ENCODE measurements at regions not wholly inside any gene's neighbourhood (a gene's known extent, or its start where the extent isn't known, plus 50 kb on each side); places are given as distances from the start of the nearest gene placed in this dataset.

DNA sequence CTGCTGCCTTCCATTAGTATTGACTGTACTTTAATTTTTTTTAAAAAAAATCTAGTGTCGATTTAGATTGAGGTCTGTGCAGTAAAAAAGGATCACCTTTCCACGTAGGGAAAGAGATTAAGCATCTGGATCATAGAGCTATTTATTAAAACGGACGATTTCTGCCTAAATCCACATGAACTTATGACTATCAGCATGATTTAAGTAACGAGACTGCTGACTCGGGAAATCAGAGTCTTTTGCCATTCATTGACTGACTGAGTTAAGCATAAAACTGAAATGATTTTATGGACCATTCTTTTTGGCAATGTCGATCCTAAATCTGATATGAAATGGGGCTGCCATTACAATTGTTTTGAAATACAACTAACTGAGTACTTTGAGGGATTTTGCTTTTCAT, 261.7 kb downstream of the SAMD5 start:
- Histone ChIP-seq H3K9me3 (ENCODE audit: control insufficient read depth in 2 of 3, low read length in 3 of 3) (no peaks in the 10 kb centered on the region), H3K27me3 (ENCODE audit: control insufficient read depth in 2 of 2, insufficient read depth in 2 of 2, low read length in 2 of 2) (no peaks in the 10 kb centered on the region), H3K36me3 (ENCODE audit: control insufficient read depth in 2 of 3, insufficient read depth in 3 of 3, low read length in 3 of 3) (no peaks in the 10 kb centered on the region), H3K27ac (ENCODE audit: low read depth, low read length) (no peak overlapping the region), H3K4me1 (ENCODE audit: control insufficient read depth in 2 of 2, insufficient read depth in 2 of 2, low read length in 2 of 2) (no peaks in the 10 kb centered on the region), H3K4me3 (ENCODE audit: low read length) (no peak overlapping the region)
- ATAC-seq (no peak), DNase-seq (no peak)
- Mint-ChIP-seq H3K27ac (no peak overlapping the region), H3K4me1 (no peaks in the 10 kb centered on the region), H3K4me3 (no peak overlapping the region), H3K9me3 (peaks cover 0 to 4% (median 0%) of the 10 kb centered on the region in 11 donors), H3K36me3 (no peaks in the 10 kb centered on the region), H3K27me3 (no peaks in the 10 kb centered on the region)
- CTCF ChIA-PET = interaction anchor here (0.7 kb wide), 1 partner anchor 418 kb away, joined by 3 read pairs; no protein-coding TSS in a partner anchor
- POLR2A ChIA-PET = interaction anchor here (0.7 kb wide), 1 partner anchor 11 kb away, joined by 3 read pairs; no protein-coding TSS in a partner anchor
- intact Hi-C loops (cut with micrococcal nuclease) = no loop called here

DNA sequence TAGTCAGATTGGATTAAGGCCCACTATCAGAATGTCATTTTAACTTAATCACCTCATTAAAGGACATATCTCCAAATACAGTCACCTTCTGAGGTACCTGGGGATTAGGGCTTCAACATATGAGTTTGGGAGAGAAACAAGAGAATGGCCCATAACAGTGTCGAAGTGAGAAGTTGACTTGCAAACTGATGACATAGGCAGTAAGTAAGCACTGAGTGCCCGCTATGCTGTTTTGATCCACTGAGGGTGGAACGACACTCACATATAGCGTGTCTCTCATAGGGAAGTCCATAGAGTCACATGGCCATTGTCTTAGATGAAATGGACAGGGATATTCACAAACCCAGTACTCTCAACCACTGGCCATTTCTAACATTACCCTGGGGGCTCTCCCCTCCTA, 264.2 kb downstream of the SAMD5 start:
- H3K4me3 ChIP-seq (ENCODE audit: low read length) = no peak overlapping the region
- ATAC-seq (no peak), DNase-seq (no peak)
- Mint-ChIP-seq H3K36me3 (no peaks in the 10 kb centered on the region), H3K27ac (no peak overlapping the region), H3K9me3 (peaks cover 0 to 3% (median 0%) of the 10 kb centered on the region in 11 donors), H3K27me3 (no peaks in the 10 kb centered on the region), H3K4me3 (no peak overlapping the region), H3K4me1 (no peaks in the 10 kb centered on the region)
- no peaks in the 10 kb centered on the region for H3K27me3 ChIP-seq (ENCODE audit: control insufficient read depth in 2 of 2, insufficient read depth in 2 of 2, low read length in 2 of 2)
- no peaks in the 10 kb centered on the region for H3K4me1 ChIP-seq (ENCODE audit: control insufficient read depth in 2 of 2, insufficient read depth in 2 of 2, low read length in 2 of 2)
- ChIA-PET POLR2A (no interaction called here), CTCF (interaction anchor here (1.3 kb wide), 1 partner anchor 13 kb away, joined by 3 read pairs; no protein-coding TSS in a partner anchor)
- intact Hi-C loops (cut with micrococcal nuclease) = no loop called here
- no peak overlapping the region for H3K27ac ChIP-seq (ENCODE audit: low read depth, low read length)
- H3K36me3 ChIP-seq (ENCODE audit: control insufficient read depth in 2 of 3, insufficient read depth in 3 of 3, low read length in 3 of 3) = no peaks in the 10 kb centered on the region
- H3K9me3 ChIP-seq (ENCODE audit: control insufficient read depth in 2 of 3, low read length in 3 of 3) = no peaks in the 10 kb centered on the region

DNA sequence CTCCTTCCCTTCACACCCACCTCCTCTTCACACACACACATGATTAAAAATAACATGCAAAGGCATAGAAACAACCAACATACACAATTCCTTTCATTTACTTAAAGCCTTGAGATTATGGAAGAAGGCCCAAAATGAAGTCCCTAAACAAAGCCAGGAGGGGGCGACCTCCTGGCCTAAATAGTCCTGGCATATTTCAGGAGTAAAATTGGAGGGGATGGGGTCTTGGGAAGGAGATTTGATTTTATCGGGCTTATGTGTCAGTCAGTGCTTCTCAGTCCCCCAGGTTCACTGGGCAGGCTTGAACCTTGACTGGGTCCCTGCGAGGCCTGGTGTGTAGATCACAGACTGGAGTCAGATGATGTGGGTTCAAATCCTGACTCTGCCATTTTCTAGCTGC, 266.4 kb downstream of the SAMD5 start:
- H3K4me3 Mint-ChIP-seq = no peak overlapping the region
- DNase-seq (no peak), ATAC-seq (no peak)
- H3K9me3 ChIP-seq (ENCODE audit: control insufficient read depth in 2 of 3, low read length in 3 of 3) = no peaks in the 10 kb centered on the region
- H3K27ac ChIP-seq (ENCODE audit: low read depth, low read length) = no peak overlapping the region
- H3K4me1 ChIP-seq (ENCODE audit: control insufficient read depth in 2 of 2, insufficient read depth in 2 of 2, low read length in 2 of 2) = no peaks in the 10 kb centered on the region
- H3K36me3 ChIP-seq (ENCODE audit: control insufficient read depth in 2 of 3, insufficient read depth in 3 of 3, low read length in 3 of 3) = no peaks in the 10 kb centered on the region
- H3K36me3 Mint-ChIP-seq = no peaks in the 10 kb centered on the region
- H3K9me3 Mint-ChIP-seq = peaks cover 0 to 6% (median 0%) of the 10 kb centered on the region in 11 donors
- no peak overlapping the region for H3K27ac Mint-ChIP-seq
- H3K27me3 ChIP-seq (ENCODE audit: control insufficient read depth in 2 of 2, insufficient read depth in 2 of 2, low read length in 2 of 2) = no peaks in the 10 kb centered on the region
- no peak overlapping the region for H3K4me3 ChIP-seq (ENCODE audit: low read length)
- POLR2A ChIA-PET = no interaction called here
- H3K4me1 Mint-ChIP-seq = no peaks in the 10 kb centered on the region
- CTCF ChIA-PET = no interaction called here
- intact Hi-C loops (cut with micrococcal nuclease) = no loop called here
- no peaks in the 10 kb centered on the region for H3K27me3 Mint-ChIP-seq

DNA sequence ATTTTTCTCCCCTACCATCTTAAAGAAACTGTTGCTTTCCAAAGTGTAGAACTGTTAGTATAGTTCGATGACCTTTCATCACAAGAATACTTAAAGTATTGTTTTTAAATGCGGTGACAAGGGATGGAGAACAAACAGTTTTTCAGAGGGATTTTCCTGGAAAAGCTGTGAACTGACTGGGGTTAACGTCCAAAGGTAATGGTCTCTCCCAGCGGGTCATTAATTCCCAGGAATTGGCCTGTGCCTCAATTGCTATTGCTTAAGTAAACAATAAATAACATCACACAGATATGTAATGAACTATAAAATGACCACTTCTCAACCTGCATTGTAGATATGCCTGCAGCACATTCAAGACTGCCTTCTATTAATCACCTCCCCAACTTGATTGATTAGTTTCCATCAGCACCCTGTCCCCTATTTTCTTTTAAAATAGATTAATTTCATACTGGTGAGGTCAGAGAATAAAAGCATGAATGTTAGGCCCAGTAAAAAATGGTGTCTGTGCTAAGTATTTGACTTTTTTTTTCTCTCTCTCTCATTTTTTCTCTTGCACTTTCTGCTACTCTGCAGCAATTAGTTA, 268.2 kb downstream of the SAMD5 start:
- ChIA-PET POLR2A (no interaction called here), CTCF (no interaction called here)
- Mint-ChIP-seq H3K4me1 (no peaks in the 10 kb centered on the region), H3K27ac (no peak overlapping the region), H3K36me3 (no peaks in the 10 kb centered on the region), H3K9me3 (peaks cover 0 to 6% (median 0%) of the 10 kb centered on the region in 11 donors), H3K27me3 (no peaks in the 10 kb centered on the region), H3K4me3 (no peak overlapping the region)
- Histone ChIP-seq H3K4me1 (ENCODE audit: control insufficient read depth in 2 of 2, insufficient read depth in 2 of 2, low read length in 2 of 2) (no peaks in the 10 kb centered on the region), H3K27ac (ENCODE audit: low read depth, low read length) (no peak overlapping the region), H3K4me3 (ENCODE audit: low read length) (no peak overlapping the region), H3K9me3 (ENCODE audit: control insufficient read depth in 2 of 3, low read length in 3 of 3) (no peaks in the 10 kb centered on the region), H3K36me3 (ENCODE audit: control insufficient read depth in 2 of 3, insufficient read depth in 3 of 3, low read length in 3 of 3) (no peaks in the 10 kb centered on the region), H3K27me3 (ENCODE audit: control insufficient read depth in 2 of 2, insufficient read depth in 2 of 2, low read length in 2 of 2) (no peaks in the 10 kb centered on the region)
- ATAC-seq (no peak), DNase-seq (no peak)
- intact Hi-C loops (cut with micrococcal nuclease) = no loop called here

DNA sequence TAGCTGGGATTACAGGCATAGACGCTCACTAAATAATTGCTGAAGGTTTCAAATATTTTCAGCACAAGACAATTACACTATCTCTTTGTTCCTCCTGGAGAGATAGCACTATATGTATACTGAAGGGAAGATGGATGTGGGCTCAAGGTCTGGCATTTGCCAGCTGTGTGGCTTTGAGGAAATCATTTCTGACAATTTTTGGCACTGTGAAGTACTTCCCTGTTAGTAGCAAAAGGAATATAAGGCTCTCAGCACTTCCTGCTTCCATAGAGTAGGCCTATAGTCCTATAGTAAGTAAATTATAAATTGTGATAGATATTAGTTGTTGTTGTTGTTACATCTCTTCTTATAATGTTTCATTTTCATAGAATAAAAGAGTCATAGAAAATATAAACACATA, 271.1 kb downstream of the SAMD5 start:
- ATAC-seq (no peak), DNase-seq (no peak)
- Mint-ChIP-seq H3K9me3 (peaks cover 0 to 8% (median 0%) of the 10 kb centered on the region in 11 donors), H3K27me3 (no peaks in the 10 kb centered on the region), H3K4me3 (no peak overlapping the region), H3K4me1 (no peaks in the 10 kb centered on the region), H3K36me3 (no peaks in the 10 kb centered on the region), H3K27ac (no peak overlapping the region)
- Histone ChIP-seq H3K9me3 (ENCODE audit: control insufficient read depth in 2 of 3, low read length in 3 of 3) (no peaks in the 10 kb centered on the region), H3K4me3 (ENCODE audit: low read length) (no peak overlapping the region), H3K4me1 (ENCODE audit: control insufficient read depth in 2 of 2, insufficient read depth in 2 of 2, low read length in 2 of 2) (no peaks in the 10 kb centered on the region), H3K36me3 (ENCODE audit: control insufficient read depth in 2 of 3, insufficient read depth in 3 of 3, low read length in 3 of 3) (no peaks in the 10 kb centered on the region), H3K27ac (ENCODE audit: low read depth, low read length) (no peak overlapping the region), H3K27me3 (ENCODE audit: control insufficient read depth in 2 of 2, insufficient read depth in 2 of 2, low read length in 2 of 2) (no peaks in the 10 kb centered on the region)
- intact Hi-C loops (cut with micrococcal nuclease) = no loop called here
- ChIA-PET POLR2A (no interaction called here), CTCF (no interaction called here)

DNA sequence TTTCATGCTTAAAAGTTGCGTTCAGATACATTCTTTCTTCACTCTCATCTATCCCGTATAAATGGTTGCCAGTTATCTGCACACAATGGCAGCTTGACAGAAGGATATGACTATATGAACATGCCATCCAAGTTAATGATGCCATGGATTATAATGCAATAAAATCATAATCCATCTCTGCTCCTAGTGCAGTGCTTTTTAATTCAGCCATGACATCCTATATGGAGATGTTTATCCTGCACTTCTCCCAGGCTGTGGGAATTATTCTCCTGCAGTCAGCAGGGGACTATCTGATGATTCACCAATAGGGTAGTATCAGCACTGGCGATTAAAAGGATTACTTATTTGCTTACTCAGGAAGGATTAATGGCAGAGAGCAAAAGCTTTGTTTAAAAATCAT, 273.8 kb downstream of the SAMD5 start:
- POLR2A ChIA-PET = no interaction called here
- Mint-ChIP-seq H3K9me3 (peaks cover 0 to 8% (median 0%) of the 10 kb centered on the region in 11 donors), H3K4me3 (no peak overlapping the region), H3K27ac (no peak overlapping the region), H3K36me3 (no peaks in the 10 kb centered on the region), H3K27me3 (no peaks in the 10 kb centered on the region), H3K4me1 (no peaks in the 10 kb centered on the region)
- no peak overlapping the region for H3K27ac ChIP-seq (ENCODE audit: low read depth, low read length)
- intact Hi-C loops (cut with micrococcal nuclease) = no loop called here
- no peaks in the 10 kb centered on the region for H3K9me3 ChIP-seq (ENCODE audit: control insufficient read depth in 2 of 3, low read length in 3 of 3)
- DNase-seq = no peak
- no peaks in the 10 kb centered on the region for H3K27me3 ChIP-seq (ENCODE audit: control insufficient read depth in 2 of 2, insufficient read depth in 2 of 2, low read length in 2 of 2)
- no peaks in the 10 kb centered on the region for H3K36me3 ChIP-seq (ENCODE audit: control insufficient read depth in 2 of 3, insufficient read depth in 3 of 3, low read length in 3 of 3)
- ATAC-seq = no peak
- no peak overlapping the region for H3K4me3 ChIP-seq (ENCODE audit: low read length)
- H3K4me1 ChIP-seq (ENCODE audit: control insufficient read depth in 2 of 2, insufficient read depth in 2 of 2, low read length in 2 of 2) = no peaks in the 10 kb centered on the region
- CTCF ChIA-PET = no interaction called here

DNA sequence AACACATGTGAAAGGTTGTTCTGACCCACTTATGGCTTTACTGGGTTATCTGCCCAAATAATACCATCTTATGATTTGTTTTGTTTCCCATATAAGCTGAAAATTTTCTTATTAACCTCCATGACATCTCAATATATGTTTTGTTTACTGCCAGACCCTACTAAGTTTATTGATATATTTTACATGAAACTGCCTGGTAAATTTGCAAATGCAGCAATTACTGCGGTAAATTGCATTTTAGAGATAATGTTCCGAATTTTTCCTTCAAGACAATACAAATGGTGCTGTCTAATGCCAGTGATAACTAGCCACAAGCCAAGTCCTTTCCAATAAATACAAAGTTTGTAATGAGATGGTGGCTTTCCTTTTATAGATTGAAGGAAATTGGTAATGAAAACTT, 275.9 kb downstream of the SAMD5 start:
- DNase-seq (no peak), ATAC-seq (no peak)
- no peak overlapping the region for H3K27ac ChIP-seq (ENCODE audit: low read depth, low read length)
- POLR2A ChIA-PET = no interaction called here
- no peaks in the 10 kb centered on the region for H3K9me3 ChIP-seq (ENCODE audit: control insufficient read depth in 2 of 3, low read length in 3 of 3)
- Mint-ChIP-seq H3K4me1 (no peaks in the 10 kb centered on the region), H3K27me3 (no peaks in the 10 kb centered on the region), H3K27ac (no peak overlapping the region), H3K9me3 (peaks cover 0 to 8% (median 0%) of the 10 kb centered on the region in 11 donors), H3K36me3 (no peaks in the 10 kb centered on the region), H3K4me3 (no peak overlapping the region)
- H3K4me3 ChIP-seq (ENCODE audit: low read length) = no peak overlapping the region
- H3K4me1 ChIP-seq (ENCODE audit: control insufficient read depth in 2 of 2, insufficient read depth in 2 of 2, low read length in 2 of 2) = no peaks in the 10 kb centered on the region
- intact Hi-C loops (cut with micrococcal nuclease) = no loop called here
- H3K27me3 ChIP-seq (ENCODE audit: control insufficient read depth in 2 of 2, insufficient read depth in 2 of 2, low read length in 2 of 2) = no peaks in the 10 kb centered on the region
- CTCF ChIA-PET = no interaction called here
- no peaks in the 10 kb centered on the region for H3K36me3 ChIP-seq (ENCODE audit: control insufficient read depth in 2 of 3, insufficient read depth in 3 of 3, low read length in 3 of 3)

Data from naive thymus-derived CD4-positive, alpha-beta T cell (primary cell).